H1 (cell line): ENCODE measurements at regions not wholly inside any gene's neighbourhood (a gene's known extent, or its start where the extent isn't known, plus 50 kb on each side); places are given as distances from the start of the nearest gene placed in this dataset.

Experiments
- CHD7 ChIP-seq: fragments of 300-600 bp; sonication (generic); IDR thresholded peaks from 2 replicates; pipeline ENCODE4 v1.7.1; 2012; ENCODE audit warnings: low read length, moderate library complexity, mild to moderate bottlenecking, inconsistent platforms; ENCODE audit not compliant: insufficient replicate concordance
- EZH2 ChIP-seq: fragments of 200-600 bp; sonication (generic); IDR thresholded peaks from 2 replicates; pipeline ENCODE4 v1.7.1; 2012; ENCODE audit warnings: low read depth, mild to moderate bottlenecking, moderate library complexity, low read length, inconsistent platforms; ENCODE audit not compliant: severe bottlenecking
- FOSL1 ChIP-seq: IDR thresholded peaks from 2 replicates; pipeline ENCODE4 v1.6.1; 2011; ENCODE audit warnings: mild to moderate bottlenecking, low read depth, low read length, moderate library complexity; ENCODE audit not compliant: insufficient read depth
- GTF2F1 ChIP-seq: IDR thresholded peaks from 2 replicates; pipeline ENCODE4 v1.6.1; 2012; ENCODE audit warnings: low read depth, low read length, improper control_type of control experiment, borderline replicate concordance
- YY1 ChIP-seq: IDR thresholded peaks from 2 replicates; pipeline ENCODE4 v1.6.1; 2011; ENCODE audit warnings: low read depth, mild to moderate bottlenecking, low read length
- ZNF274 ChIP-seq: IDR thresholded peaks from 2 replicates; pipeline ENCODE4 v1.7.0; 2012; ENCODE audit warnings: low read length, borderline replicate concordance; ENCODE audit errors: extremely low read depth
- TF ChIP-seq, protein P1 (sequence below): IDR thresholded peaks from 2 replicates; pipeline ENCODE4 v1.6.1; 2011; ENCODE audit warnings: low read length, improper control_type of control experiment

- no peak for TF ChIP-seq CHD7
- no peak for TF ChIP-seq YY1
- no peak for TF ChIP-seq EZH2
- TF ChIP-seq FOSL1, result no peak
- TF ChIP-seq, protein P1, sequence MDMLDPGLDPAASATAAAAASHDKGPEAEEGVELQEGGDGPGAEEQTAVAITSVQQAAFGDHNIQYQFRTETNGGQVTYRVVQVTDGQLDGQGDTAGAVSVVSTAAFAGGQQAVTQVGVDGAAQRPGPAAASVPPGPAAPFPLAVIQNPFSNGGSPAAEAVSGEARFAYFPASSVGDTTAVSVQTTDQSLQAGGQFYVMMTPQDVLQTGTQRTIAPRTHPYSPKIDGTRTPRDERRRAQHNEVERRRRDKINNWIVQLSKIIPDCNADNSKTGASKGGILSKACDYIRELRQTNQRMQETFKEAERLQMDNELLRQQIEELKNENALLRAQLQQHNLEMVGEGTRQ, result no peak
- no peak for TF ChIP-seq ZNF274
- no peak for TF ChIP-seq GTF2F1
Measured at GRCh38 chr12:47370421-47370820, 290.7 kb upstream of the AMIGO2 start (continued).
